ENCODE measurements at regions not wholly inside any gene's neighbourhood (a gene's known extent, or its start where the extent isn't known, plus 50 kb on each side); places are given as distances from the start of the nearest gene placed in this dataset.
"Not testable (repeated sequence)": the region's sequence is repeated elsewhere in the genome, so short reads cannot be mapped to it uniquely, and the experiment has no call there.

GRCh38 chr2:111291566-111291965, 170.9 kb downstream of the BCL2L11 start:
- DNase-seq: not testable (repeated sequence)

- not testable (repeated sequence) for DNase-seq
These were observed 171.7 kb downstream of the BCL2L11 start for GRCh38 chr2:111292232-111292968.

DNA sequence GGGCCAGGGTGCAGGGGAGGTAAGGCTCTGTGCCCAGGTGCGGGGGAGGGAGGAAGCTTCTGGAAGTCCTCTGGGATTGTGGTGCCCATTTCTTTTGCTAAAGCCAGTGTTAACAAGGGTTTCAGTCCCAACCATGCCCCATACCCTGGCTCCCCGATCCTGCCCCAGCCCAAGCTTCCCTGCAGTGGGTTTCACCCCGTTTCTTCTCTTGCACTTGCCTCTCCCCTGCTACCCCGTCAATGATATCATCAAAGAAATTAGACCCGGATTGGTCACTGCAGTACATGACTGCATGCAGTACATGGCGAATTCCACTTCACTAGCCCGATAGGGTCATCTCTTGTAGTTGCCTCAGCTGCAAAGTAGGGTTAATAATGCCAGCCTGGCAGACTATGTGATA, 174.0 kb downstream of the BCL2L11 start:
- not testable (repeated sequence) for DNase-seq

DNA sequence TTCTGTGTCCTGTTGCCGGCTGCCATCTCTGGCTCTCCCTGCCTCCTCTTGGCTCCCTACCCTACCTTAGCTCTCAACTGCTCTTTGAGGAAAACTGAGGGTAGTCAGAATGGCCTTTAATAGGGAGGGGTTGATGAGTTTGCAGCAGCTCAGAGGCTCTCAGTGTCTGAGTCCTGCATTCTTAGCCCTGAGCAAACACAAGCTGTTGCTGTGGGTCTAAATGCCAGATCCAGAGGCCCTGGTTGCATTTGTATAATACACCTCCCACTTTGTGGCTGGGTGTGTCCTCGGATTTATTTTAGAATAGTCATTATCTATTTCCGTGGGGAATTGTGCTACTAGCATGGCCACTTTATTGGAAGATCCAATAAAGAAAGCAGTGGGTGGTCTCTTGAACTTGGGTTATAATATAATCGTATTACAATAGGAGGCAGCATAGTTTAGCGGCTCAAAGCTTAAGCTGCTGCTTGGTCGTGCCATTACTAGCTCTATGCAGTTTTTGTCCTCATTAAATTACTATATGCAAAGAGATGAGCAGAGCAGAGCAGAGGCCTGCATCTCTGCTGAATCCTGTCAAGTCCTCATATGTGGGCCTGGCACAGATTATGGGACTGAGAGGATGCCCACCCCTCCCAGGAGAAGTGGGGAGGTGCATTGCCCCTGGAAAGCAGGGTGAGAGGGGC, 175.5 kb downstream of the BCL2L11 start:
- not testable (repeated sequence) for DNase-seq

DNA sequence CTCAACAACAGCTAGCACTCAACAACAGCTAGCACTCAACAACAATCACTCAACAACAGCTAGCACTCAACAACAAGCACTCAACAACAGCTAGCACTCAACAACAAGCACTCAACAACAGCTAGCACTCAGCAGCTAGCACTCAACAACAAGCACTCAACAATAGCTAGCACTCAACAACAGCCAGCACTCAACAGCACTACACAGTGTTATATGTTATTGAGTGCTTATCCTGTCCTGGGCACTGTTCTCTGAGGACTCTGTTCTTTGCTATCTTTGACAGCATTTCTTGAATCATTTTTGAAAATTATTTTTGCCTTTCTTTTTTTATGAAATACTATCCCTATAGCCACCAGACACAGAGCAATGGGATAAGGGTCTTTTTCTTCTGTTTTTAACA, 176.4 kb downstream of the BCL2L11 start:
- DNase-seq: not testable (repeated sequence)

DNA sequence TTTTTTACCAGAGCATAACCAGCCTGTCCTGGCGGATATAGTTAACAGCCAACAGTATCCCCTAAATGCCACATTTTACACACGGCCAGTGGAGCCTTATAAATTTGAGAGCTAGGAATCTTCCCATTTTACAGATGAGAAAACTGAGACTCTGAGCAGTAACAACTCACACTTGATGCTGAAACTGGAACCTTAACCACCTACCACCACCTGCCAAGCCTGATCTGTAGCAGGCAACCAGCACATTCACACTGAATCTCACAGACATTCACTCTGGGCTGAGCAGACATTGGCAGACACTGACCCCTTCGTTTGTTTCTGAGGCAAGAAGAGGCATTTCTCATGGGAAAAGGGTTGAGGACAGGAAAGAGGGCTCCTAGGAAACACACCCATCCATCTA, 178.2 kb downstream of the BCL2L11 start:
- DNase-seq: not testable (repeated sequence)

- DNase-seq: not testable (repeated sequence)
These were observed 178.9 kb downstream of the BCL2L11 start for GRCh38 chr2:111299635-111300034.

DNA sequence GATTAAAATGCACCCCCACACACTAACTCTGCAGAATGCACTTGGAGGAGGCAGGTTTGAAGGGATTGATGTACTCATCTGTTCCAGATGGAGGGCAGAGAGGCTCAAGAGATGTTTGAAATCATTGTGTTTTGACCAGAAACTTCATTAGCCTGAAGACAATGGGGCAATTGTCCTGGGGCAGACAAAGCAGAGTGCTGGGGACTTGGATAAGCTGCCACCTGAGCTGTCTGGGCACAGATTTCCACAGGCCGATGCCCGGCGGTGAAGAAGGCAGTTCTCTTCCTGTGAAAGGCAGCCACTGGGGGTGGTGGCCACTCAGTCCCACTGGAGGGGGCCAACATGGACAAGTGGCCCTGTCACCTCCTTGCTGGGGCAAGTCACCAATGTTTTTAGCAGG, 181.0 kb downstream of the BCL2L11 start:
- DNase-seq: not testable (repeated sequence)

GRCh38 chr2:111302397-111303218, 181.9 kb downstream of the BCL2L11 start:
- not testable (repeated sequence) for DNase-seq

GRCh38 chr2:111307302-111307701, 186.6 kb downstream of the BCL2L11 start:
- DNase-seq: not testable (repeated sequence)

GRCh38 chr2:111309231-111310075, 188.7 kb downstream of the BCL2L11 start:
- not testable (repeated sequence) for DNase-seq

DNA sequence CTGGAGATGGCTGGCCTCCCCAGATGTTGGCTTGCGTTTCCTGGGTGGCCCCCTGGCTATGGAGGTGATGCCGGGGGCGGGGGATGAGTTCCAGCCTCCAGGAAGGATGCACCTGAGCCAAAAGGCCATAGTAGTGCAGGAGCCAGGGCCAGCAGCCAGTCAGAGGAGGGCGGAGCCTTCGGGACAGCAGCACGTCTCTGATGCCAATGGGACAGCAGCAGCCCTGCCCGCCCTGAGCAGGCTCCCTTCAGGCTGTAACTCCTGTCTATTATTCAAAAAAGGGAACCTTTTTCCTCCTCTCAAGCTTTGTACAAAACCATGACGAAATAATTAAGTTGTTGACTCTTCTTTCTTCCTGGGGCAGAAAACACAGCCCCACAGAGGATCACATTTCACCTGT, 189.7 kb downstream of the BCL2L11 start:
- DNase-seq: not testable (repeated sequence)

- not testable (repeated sequence) for DNase-seq
These were observed 190.9 kb downstream of the BCL2L11 start for GRCh38 chr2:111311568-111311967.

DNA sequence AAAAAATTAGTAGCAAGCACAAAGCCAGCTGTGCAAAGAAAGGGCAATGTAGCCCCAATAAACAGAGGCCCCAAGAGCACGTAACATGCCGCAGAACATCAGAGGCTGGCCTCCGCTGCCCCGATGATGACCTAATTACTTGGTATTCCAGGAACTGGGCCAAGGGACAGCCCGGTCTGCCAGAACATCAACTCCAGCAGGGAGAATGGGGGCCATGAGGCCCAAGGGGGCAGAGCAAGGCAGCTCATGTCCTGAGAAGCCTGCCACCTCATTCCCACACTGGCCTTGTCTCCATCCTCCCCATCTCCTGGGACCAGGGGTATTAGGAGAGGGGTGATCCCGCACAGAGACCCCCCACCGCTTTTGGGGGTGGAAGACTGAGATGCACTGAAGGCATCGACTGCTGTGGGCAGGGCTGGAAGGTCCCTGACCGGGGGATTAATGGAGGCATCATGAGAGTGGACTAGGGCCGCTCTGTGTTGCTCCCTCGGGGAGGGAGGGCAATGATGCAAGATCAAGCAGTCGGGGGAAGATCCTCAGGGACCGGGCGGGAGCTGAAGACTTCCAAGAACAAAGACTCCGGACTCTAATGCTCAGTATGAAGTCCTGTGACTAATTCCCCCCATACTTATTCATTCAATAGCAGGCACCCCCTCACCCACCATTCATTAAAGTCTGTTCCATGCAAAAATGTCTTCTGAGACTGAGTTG, 192.3 kb downstream of the BCL2L11 start:
- not testable (repeated sequence) for DNase-seq

DNA sequence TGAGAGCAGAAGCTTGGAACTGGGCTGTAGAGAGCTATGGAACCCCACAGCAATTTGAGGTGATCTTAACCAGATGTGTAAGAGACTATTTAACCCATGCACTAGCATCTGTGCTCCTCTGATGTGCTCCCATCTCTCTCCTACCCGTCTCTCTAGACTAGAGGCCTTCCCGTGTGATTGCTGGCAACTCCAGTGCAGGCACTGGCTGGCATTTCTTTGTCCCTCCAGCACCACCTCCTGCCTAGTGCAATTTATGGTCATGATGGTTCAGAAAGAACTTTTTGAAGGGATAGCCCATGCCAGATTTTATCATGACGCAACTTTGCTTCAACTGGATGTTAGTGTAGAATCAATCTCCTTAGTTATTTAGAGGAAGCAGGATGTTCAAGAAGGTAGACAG, 193.0 kb downstream of the BCL2L11 start:
- DNase-seq: not testable (repeated sequence)

DNA sequence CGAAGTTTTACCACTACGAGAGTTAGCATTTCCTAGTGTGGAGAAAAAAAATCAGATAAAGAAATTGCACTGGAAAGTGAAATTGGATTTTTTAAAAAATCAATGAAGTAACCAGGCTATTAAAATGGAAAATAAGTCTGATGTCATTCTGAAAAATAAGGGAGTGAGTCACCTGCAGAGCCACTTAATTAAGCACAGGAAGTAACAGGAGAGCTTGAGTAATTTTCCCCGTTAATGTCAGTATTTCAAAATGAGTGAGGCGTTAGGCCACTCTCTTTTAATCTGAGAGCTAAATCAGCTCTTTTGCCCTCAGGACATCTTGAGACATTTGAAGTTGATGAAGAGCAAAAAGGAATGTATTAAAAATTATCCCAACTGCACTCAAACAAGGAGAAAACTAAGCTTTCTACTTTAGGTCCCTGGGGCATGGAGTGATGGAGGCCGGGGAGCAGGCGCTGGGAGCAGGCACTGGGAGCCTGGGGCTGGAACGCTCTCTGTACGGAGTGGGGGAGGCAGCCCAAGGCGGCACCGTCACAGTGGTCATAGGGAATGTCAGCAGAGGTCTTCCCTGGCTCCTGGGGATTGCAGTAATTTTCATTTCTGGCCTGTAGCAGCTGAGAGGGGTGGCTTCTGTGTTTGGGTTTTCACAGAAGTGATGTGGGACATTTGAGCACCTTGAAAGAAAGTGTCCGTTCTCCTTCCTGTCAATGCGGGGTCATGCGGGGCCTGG, 194.6 kb downstream of the BCL2L11 start:
- not testable (repeated sequence) for DNase-seq

GRCh38 chr2:111316221-111316741, 195.6 kb downstream of the BCL2L11 start:
- not testable (repeated sequence) for DNase-seq

- not testable (repeated sequence) for DNase-seq
These were observed 196.3 kb downstream of the BCL2L11 start for GRCh38 chr2:111316881-111317549.

DNA sequence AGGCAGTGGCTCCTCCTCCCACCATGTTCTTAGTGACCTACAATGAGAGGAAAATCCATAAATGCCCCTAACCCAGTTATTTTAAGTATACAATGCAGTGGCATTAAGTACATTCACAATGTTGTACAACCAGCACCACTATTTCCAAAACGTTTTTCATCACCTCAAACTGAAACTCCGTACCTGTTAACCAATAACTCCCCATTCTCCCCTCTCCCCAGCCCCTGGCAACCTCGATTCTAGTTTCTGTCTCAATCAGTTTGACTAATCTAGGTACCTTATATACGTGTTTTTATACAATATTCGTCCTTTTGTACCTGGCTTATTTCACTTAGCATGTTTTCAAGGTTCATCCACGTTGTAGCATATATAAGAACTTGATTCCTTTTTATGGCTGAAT, 198.8 kb downstream of the BCL2L11 start:
- not testable (repeated sequence) for DNase-seq

DNA sequence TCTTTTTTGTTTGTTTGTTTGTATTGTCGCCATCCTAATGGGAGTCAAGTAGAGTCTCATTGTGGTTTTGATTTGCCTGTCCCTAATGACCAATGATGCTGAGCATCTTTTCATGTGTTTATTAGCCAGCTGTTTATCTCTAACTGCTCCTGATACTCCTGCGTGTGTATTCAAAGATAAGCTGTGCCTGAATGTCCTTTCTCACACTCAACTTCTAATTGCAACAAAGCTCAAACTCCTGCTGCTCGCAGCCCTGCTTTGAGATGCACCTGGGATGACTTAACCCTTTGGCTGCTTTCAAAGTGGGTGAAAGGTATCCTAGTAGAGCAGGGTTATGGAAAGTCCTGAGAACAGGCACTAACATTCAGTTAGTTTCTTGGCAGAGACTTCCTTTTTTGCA, 199.6 kb downstream of the BCL2L11 start:
- not testable (repeated sequence) for DNase-seq

All from stimulated activated CD4-positive, alpha-beta T cell treated with anti-CD3 and anti-CD28 coated beads, Interleukin-12 subunit alpha, Interleukin-12 subunit beta, amount 100 ng/mL, for 4 hours (primary cell).